Suprapubic skin (tissue), 4 donors: ENCODE measurements at regions not wholly inside any gene's neighbourhood (a gene's known extent, or its start where the extent isn't known, plus 50 kb on each side); places are given as distances from the start of the nearest gene placed in this dataset.
A peak's percentile ranks its signal among the peaks of the same experiment; 100 is the strongest.

Experiments used
- DNase-seq, 2 donors: peaks; one replicate each; pipeline ENCODE4 v3.0.0-alpha.2; 2019; ENCODE audit warnings: low spot score in 2 of 2
- H3K27ac ChIP-seq: fragments of 200-600 bp; sonication (generic); one replicate; pipeline ENCODE4 v1.5.1; 2019
- H3K27me3 ChIP-seq: fragments of 200-600 bp; sonication (generic); one replicate; pipeline ENCODE4 v1.5.1; 2019
- H3K36me3 ChIP-seq: fragments of 200-600 bp; sonication (generic); one replicate; pipeline ENCODE4 v1.5.1; 2019
- H3K4me1 ChIP-seq: fragments of 200-600 bp; sonication (generic); one replicate; pipeline ENCODE4 v1.5.1; 2019
- H3K4me3 ChIP-seq: fragments of 200-600 bp; sonication (generic); one replicate; pipeline ENCODE4 v1.5.1; 2019; ENCODE audit warnings: mild to moderate bottlenecking
- H3K9me3 ChIP-seq: fragments of 200-600 bp; sonication (generic); one replicate; pipeline ENCODE4 v1.5.1; 2019
- EP300 ChIP-seq: sonication (generic); formaldehyde crosslinking; IDR thresholded peaks from one replicate; pipeline ENCODE4 v1.6.1; 2017; ENCODE audit warnings: antibody characterized with exemption
- POLR2A ChIP-seq, 2 donors: fragments of 450-650 bp; IDR thresholded peaks; one replicate each; pipeline ENCODE4 v1.6.1; 2017; ENCODE audit warnings: antibody characterized with exemption in 2 of 2, mild to moderate bottlenecking in 2 of 2, moderate library complexity in 2 of 2
- POLR2AphosphoS5 ChIP-seq, 3 donors: sonication (generic); formaldehyde crosslinking; IDR thresholded peaks; one replicate each; pipeline ENCODE4 v1.6.1; 2017; ENCODE audit warnings: antibody characterized with exemption in 3 of 3
- WGBS: methylation state at CpG from one replicate; pipeline ENCODE4 v1.1.5; 2018; 5-methylcytosine and 5-hydroxymethylcytosine counted together
- TF ChIP-seq, protein P1 (sequence below), 2 donors: fragments of 200-600 bp in 1 of 2; fragments of 450-650 bp in 1 of 2; sonication (generic) in 1 of 2; IDR thresholded peaks; one replicate each; pipeline ENCODE4 v1.5.1; 2016 to 2019; ENCODE audit warnings: antibody characterized with exemption in 2 of 2, mild to moderate bottlenecking in 1 of 2, moderate library complexity in 1 of 2

- no peak for DNase-seq
- H3K27ac ChIP-seq = no peak overlapping the region
- H3K36me3 ChIP-seq = no peaks in the 10 kb centered on the region
- H3K4me3 ChIP-seq = no peak overlapping the region
- WGBS = 97% methylated on average over 1 of the region's 1 CpG
- TF ChIP-seq POLR2A (IDR thresholded peaks at IDR 0.05) (no peak), EP300 (no peak), POLR2AphosphoS5 (IDR thresholded peaks at IDR 0.05) (no peak)
- TF ChIP-seq, protein P1, sequence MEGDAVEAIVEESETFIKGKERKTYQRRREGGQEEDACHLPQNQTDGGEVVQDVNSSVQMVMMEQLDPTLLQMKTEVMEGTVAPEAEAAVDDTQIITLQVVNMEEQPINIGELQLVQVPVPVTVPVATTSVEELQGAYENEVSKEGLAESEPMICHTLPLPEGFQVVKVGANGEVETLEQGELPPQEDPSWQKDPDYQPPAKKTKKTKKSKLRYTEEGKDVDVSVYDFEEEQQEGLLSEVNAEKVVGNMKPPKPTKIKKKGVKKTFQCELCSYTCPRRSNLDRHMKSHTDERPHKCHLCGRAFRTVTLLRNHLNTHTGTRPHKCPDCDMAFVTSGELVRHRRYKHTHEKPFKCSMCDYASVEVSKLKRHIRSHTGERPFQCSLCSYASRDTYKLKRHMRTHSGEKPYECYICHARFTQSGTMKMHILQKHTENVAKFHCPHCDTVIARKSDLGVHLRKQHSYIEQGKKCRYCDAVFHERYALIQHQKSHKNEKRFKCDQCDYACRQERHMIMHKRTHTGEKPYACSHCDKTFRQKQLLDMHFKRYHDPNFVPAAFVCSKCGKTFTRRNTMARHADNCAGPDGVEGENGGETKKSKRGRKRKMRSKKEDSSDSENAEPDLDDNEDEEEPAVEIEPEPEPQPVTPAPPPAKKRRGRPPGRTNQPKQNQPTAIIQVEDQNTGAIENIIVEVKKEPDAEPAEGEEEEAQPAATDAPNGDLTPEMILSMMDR (IDR thresholded peaks at IDR 0.05) = no peak
- no peaks in the 10 kb centered on the region for H3K27me3 ChIP-seq
- H3K4me1 ChIP-seq = no peaks in the 10 kb centered on the region
- no peaks in the 10 kb centered on the region for H3K9me3 ChIP-seq
These were observed 1041.5 kb upstream of the MANEA start for GRCh38 chr6:94535798-94536197.

- no peak for DNase-seq
- H3K4me3 ChIP-seq = no peak overlapping the region
- WGBS = 85% methylated on average over 8 of the region's 17 CpGs
- H3K9me3 ChIP-seq = no peaks in the 10 kb centered on the region
- no peaks in the 10 kb centered on the region for H3K36me3 ChIP-seq
- TF ChIP-seq POLR2A (IDR thresholded peaks at IDR 0.05) (no peak), EP300 (no peak), POLR2AphosphoS5 (IDR thresholded peaks at IDR 0.05) (no peak)
- TF ChIP-seq, protein P1 (IDR thresholded peaks at IDR 0.05) = no peak
- no peaks in the 10 kb centered on the region for H3K27me3 ChIP-seq
- H3K4me1 ChIP-seq = no peaks in the 10 kb centered on the region
- H3K27ac ChIP-seq = no peak overlapping the region
These were observed 1065.7 kb upstream of the MANEA start for GRCh38 chr6:94511502-94512088.

GRCh38 chr6:94510877-94511276 lies 1066.5 kb upstream of the MANEA start:
- Histone ChIP-seq H3K4me3 (no peak overlapping the region), H3K9me3 (no peaks in the 10 kb centered on the region), H3K36me3 (no peaks in the 10 kb centered on the region), H3K4me1 (no peaks in the 10 kb centered on the region), H3K27ac (no peak overlapping the region), H3K27me3 (no peaks in the 10 kb centered on the region)
- 88% methylated on average over 17 of the region's 18 CpGs for WGBS
- no peak for TF ChIP-seq EP300
- no peak for TF ChIP-seq POLR2AphosphoS5 (IDR thresholded peaks at IDR 0.05)
- TF ChIP-seq POLR2A (IDR thresholded peaks at IDR 0.05) = no peak
- TF ChIP-seq, protein P1 (IDR thresholded peaks at IDR 0.05) = no peak
- peak in 1 of 2 donors; percentile 75 for DNase-seq

DNA sequence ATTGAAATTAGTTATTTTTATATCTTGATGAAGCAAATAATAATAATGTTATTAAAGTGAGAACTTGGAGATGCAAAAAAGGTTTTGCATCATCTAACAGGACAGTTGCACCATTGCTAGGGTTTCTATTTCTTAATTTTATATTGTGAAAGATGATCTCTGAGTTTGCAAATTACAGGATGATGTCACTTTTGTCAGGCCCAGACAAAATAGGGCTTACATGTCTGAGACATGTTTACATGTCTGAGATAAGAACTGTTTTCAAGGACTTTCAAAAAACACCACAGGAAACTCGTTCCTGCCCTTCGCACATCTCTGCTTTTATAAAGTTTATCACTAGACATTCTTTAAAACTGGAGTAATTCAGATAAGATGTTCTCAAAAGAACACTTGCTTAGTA lies 1075.8 kb upstream of the MANEA start:
- no peak overlapping the region for H3K4me3 ChIP-seq
- H3K4me1 ChIP-seq = no peaks in the 10 kb centered on the region
- H3K9me3 ChIP-seq = no peaks in the 10 kb centered on the region

GRCh38 chr6:94498099-94498498 lies 1078.7 kb upstream of the EPHA7 start:
- no peaks in the 10 kb centered on the region for H3K9me3 ChIP-seq
- TF ChIP-seq POLR2A (IDR thresholded peaks at IDR 0.05) (no peak), EP300 (no peak), POLR2AphosphoS5 (IDR thresholded peaks at IDR 0.05) (no peak)
- TF ChIP-seq, protein P1 (IDR thresholded peaks at IDR 0.05) = no peak
- no peak for DNase-seq
- H3K4me3 ChIP-seq = no peak overlapping the region
- no peak overlapping the region for H3K27ac ChIP-seq
- H3K4me1 ChIP-seq = no peaks in the 10 kb centered on the region
- H3K27me3 ChIP-seq = no peaks in the 10 kb centered on the region
- H3K36me3 ChIP-seq = no peaks in the 10 kb centered on the region

More for the DNA sequence above, 1075.8 kb upstream of the MANEA start:
- 35% methylated on average over 2 of the region's 2 CpGs for whole genome bisulfite sequencing
- Histone ChIP-seq H3K36me3 (no peaks in the 10 kb centered on the region), H3K27ac (no peak overlapping the region), H3K27me3 (no peaks in the 10 kb centered on the region)
- TF ChIP-seq, protein P1 (IDR thresholded peaks at IDR 0.05) = no peak
- TF ChIP-seq POLR2A (IDR thresholded peaks at IDR 0.05) = no peak
- no peak for TF ChIP-seq POLR2AphosphoS5 (IDR thresholded peaks at IDR 0.05)
- no peak for TF ChIP-seq EP300
- no peak for DNase-seq
